GM12875 (cell line): ENCODE measurements at regions not wholly inside any gene's neighbourhood (a gene's known extent, or its start where the extent isn't known, plus 50 kb on each side); places are given as distances from the start of the nearest gene placed in this dataset.

Source experiments
- H3K4me3 ChIP-seq: one replicate; pipeline ENCODE4 v1.5.1; 2011; ENCODE audit warnings: low read depth, low read length, control low read depth
- CTCF ChIP-seq: IDR thresholded peaks from 2 replicates; pipeline ENCODE4 v1.5.1; 2011; ENCODE audit warnings: low read depth, mild to moderate bottlenecking, control low read depth, inconsistent platforms, low read length, moderate library complexity, borderline replicate concordance; ENCODE audit not compliant: insufficient read depth

GRCh38 chr2:145277922-145278321 is 758.0 kb upstream of the ZEB2 start:
- H3K4me3 ChIP-seq, result no peak overlapping the region
- TF ChIP-seq CTCF, result no peak

GRCh38 chr2:145273840-145274239 is 753.9 kb upstream of the ZEB2 start:
- no peak for TF ChIP-seq CTCF
- H3K4me3 ChIP-seq, result no peak overlapping the region

- H3K4me3 ChIP-seq, result no peak overlapping the region
- no peak for TF ChIP-seq CTCF
These were observed 749.0 kb upstream of the ZEB2 start for GRCh38 chr2:145268931-145269330.

- TF ChIP-seq CTCF, result no peak
- no peak overlapping the region for H3K4me3 ChIP-seq
These were observed 747.5 kb upstream of the ZEB2 start for GRCh38 chr2:145267451-145267850.

GRCh38 chr2:145265244-145265643 is 745.3 kb upstream of the ZEB2 start:
- TF ChIP-seq CTCF, result no peak
- H3K4me3 ChIP-seq, result no peak overlapping the region

- no peak for TF ChIP-seq CTCF
- H3K4me3 ChIP-seq, result no peak overlapping the region
These were observed 740.8 kb upstream of the ZEB2 start for GRCh38 chr2:145260674-145261073.

- TF ChIP-seq CTCF, result no peak
- no peak overlapping the region for H3K4me3 ChIP-seq
These were observed 740.2 kb upstream of the ZEB2 start for GRCh38 chr2:145260081-145260480.
